ENCODE measurements at regions not wholly inside any gene's neighbourhood (a gene's known extent, or its start where the extent isn't known, plus 50 kb on each side); places are given as distances from the start of the nearest gene placed in this dataset.

GRCh38 chr7:42426163-42426562 is 189.2 kb upstream of the GLI3 start:
- no peak for TF ChIP-seq POLR2A (IDR thresholded peaks at IDR 0.05; ENCODE audit: low read depth, low read length)
- TF ChIP-seq POU2F2 (IDR thresholded peaks at IDR 0.05; ENCODE audit: low read depth, low read length), result no peak
- no peak for TF ChIP-seq TAF1 (IDR thresholded peaks at IDR 0.05; ENCODE audit: low read depth, low read length)
